ENCODE measurements at regions not wholly inside any gene's neighbourhood (a gene's known extent, or its start where the extent isn't known, plus 50 kb on each side); places are given as distances from the start of the nearest gene placed in this dataset.

- Histone ChIP-seq H3K27me3 (replicated peaks in 1 of 2; ENCODE audit: control insufficient read depth in 2 of 2, extremely low read depth in 1 of 2, insufficient read depth in 2 of 2, low read length in 1 of 2) (no peaks in the 10 kb centered on the region), H3K4me1 (ENCODE audit: control insufficient read depth in 1 of 2, extremely low read depth in 1 of 2, insufficient read depth in 2 of 2, low read length in 2 of 2) (no peaks in the 10 kb centered on the region), H3K4me3 (ENCODE audit: control insufficient read depth in 1 of 2, extremely low read depth in 1 of 2, low read length in 1 of 2) (no peak overlapping the region), H3K27ac (ENCODE audit: low read length) (no peak overlapping the region), H3K9me3 (no peaks in the 10 kb centered on the region), H3K36me3 (ENCODE audit: control insufficient read depth in 2 of 2, extremely low read depth in 1 of 2, insufficient read depth in 1 of 2, low read length in 1 of 2) (no peaks in the 10 kb centered on the region)
- WGBS (ENCODE audit: insufficient coverage), result no CpG with 5 or more reads among the region's 3 CpGs
- peaks cover 0 to 5% (median 4%) of the 10 kb centered on the region in 3 donors for H3K9me3 Mint-ChIP-seq
- no peaks in the 10 kb centered on the region for H3K4me1 Mint-ChIP-seq
- CTCF ChIA-PET, result no interaction called here
- DNase-seq (no peak), ATAC-seq (replicated peaks in 1 of 4) (no peak)
- H3K27me3 Mint-ChIP-seq, result no peaks in the 10 kb centered on the region
- H3K27ac Mint-ChIP-seq, result no peak overlapping the region
- no peaks in the 10 kb centered on the region for H3K36me3 Mint-ChIP-seq
- POLR2A ChIA-PET, result no interaction called here
- no peak overlapping the region for H3K4me3 Mint-ChIP-seq
These were observed 771.8 kb upstream of the SLITRK1 start for GRCh38 chr13:84653915-84654534.

- H3K4me3 Mint-ChIP-seq, result no peak overlapping the region
- CTCF ChIA-PET, result no interaction called here
- ATAC-seq (replicated peaks in 1 of 4) (no peak), DNase-seq (no peak)
- no peak overlapping the region for H3K4me3 ChIP-seq (ENCODE audit: control insufficient read depth in 1 of 2, extremely low read depth in 1 of 2, low read length in 1 of 2)
- no peak overlapping the region for H3K27ac ChIP-seq (ENCODE audit: low read length)
- H3K36me3 ChIP-seq (ENCODE audit: control insufficient read depth in 2 of 2, extremely low read depth in 1 of 2, insufficient read depth in 1 of 2, low read length in 1 of 2), result no peaks in the 10 kb centered on the region
- H3K27me3 Mint-ChIP-seq, result no peaks in the 10 kb centered on the region
- no peaks in the 10 kb centered on the region for H3K9me3 ChIP-seq
- H3K9me3 Mint-ChIP-seq, result peaks cover 0 to 5% (median 4%) of the 10 kb centered on the region in 3 donors
- no peaks in the 10 kb centered on the region for H3K4me1 Mint-ChIP-seq
- H3K4me1 ChIP-seq (ENCODE audit: control insufficient read depth in 1 of 2, extremely low read depth in 1 of 2, insufficient read depth in 2 of 2, low read length in 2 of 2), result no peaks in the 10 kb centered on the region
- 93% methylated on average over 2 of the region's 3 CpGs for WGBS (ENCODE audit: insufficient coverage)
- no peaks in the 10 kb centered on the region for H3K36me3 Mint-ChIP-seq
- POLR2A ChIA-PET, result no interaction called here
- no peak overlapping the region for H3K27ac Mint-ChIP-seq
- no peaks in the 10 kb centered on the region for H3K27me3 ChIP-seq (replicated peaks in 1 of 2; ENCODE audit: control insufficient read depth in 2 of 2, extremely low read depth in 1 of 2, insufficient read depth in 2 of 2, low read length in 1 of 2)
These were observed 769.4 kb upstream of the SLITRK1 start for GRCh38 chr13:84651705-84652104.

GRCh38 chr13:84651288-84651687 is 769.0 kb upstream of the SLITRK1 start:
- no peak overlapping the region for H3K27ac Mint-ChIP-seq
- POLR2A ChIA-PET, result no interaction called here

GRCh38 chr13:84649853-84650252 is 767.6 kb upstream of the SLITRK1 start:
- no peaks in the 10 kb centered on the region for H3K9me3 ChIP-seq
- no peak overlapping the region for H3K27ac ChIP-seq (ENCODE audit: low read length)
- DNase-seq, result no peak
- H3K27me3 ChIP-seq (replicated peaks in 1 of 2; ENCODE audit: control insufficient read depth in 2 of 2, extremely low read depth in 1 of 2, insufficient read depth in 2 of 2, low read length in 1 of 2), result no peaks in the 10 kb centered on the region
- no peaks in the 10 kb centered on the region for H3K4me1 Mint-ChIP-seq
- no peaks in the 10 kb centered on the region for H3K27me3 Mint-ChIP-seq
- no peak overlapping the region for H3K27ac Mint-ChIP-seq
- ChIA-PET POLR2A (no interaction called here), CTCF (no interaction called here)
- H3K36me3 ChIP-seq (ENCODE audit: control insufficient read depth in 2 of 2, extremely low read depth in 1 of 2, insufficient read depth in 1 of 2, low read length in 1 of 2), result no peaks in the 10 kb centered on the region
- no peaks in the 10 kb centered on the region for H3K4me1 ChIP-seq (ENCODE audit: control insufficient read depth in 1 of 2, extremely low read depth in 1 of 2, insufficient read depth in 2 of 2, low read length in 2 of 2)
- no peaks in the 10 kb centered on the region for H3K36me3 Mint-ChIP-seq
- peaks cover 0 to 5% (median 4%) of the 10 kb centered on the region in 3 donors for H3K9me3 Mint-ChIP-seq
- no peak overlapping the region for H3K4me3 ChIP-seq (ENCODE audit: control insufficient read depth in 1 of 2, extremely low read depth in 1 of 2, low read length in 1 of 2)
- WGBS (ENCODE audit: insufficient coverage), result no CpG with 5 or more reads among the region's 4 CpGs
- H3K4me3 Mint-ChIP-seq, result no peak overlapping the region
- ATAC-seq (replicated peaks in 1 of 4), result no peak

More at GRCh38 chr13:84651288-84651687, 769.0 kb upstream of the SLITRK1 start:
- no peaks in the 10 kb centered on the region for H3K9me3 ChIP-seq
- no peak overlapping the region for H3K4me3 ChIP-seq (ENCODE audit: control insufficient read depth in 1 of 2, extremely low read depth in 1 of 2, low read length in 1 of 2)
- Mint-ChIP-seq H3K27me3 (no peaks in the 10 kb centered on the region), H3K9me3 (peaks cover 0 to 5% (median 4%) of the 10 kb centered on the region in 3 donors), H3K36me3 (no peaks in the 10 kb centered on the region), H3K4me1 (no peaks in the 10 kb centered on the region), H3K4me3 (no peak overlapping the region)
- H3K36me3 ChIP-seq (ENCODE audit: control insufficient read depth in 2 of 2, extremely low read depth in 1 of 2, insufficient read depth in 1 of 2, low read length in 1 of 2), result no peaks in the 10 kb centered on the region
- ATAC-seq (replicated peaks in 1 of 4) (no peak), DNase-seq (no peak)
- no peaks in the 10 kb centered on the region for H3K27me3 ChIP-seq (replicated peaks in 1 of 2; ENCODE audit: control insufficient read depth in 2 of 2, extremely low read depth in 1 of 2, insufficient read depth in 2 of 2, low read length in 1 of 2)
- H3K27ac ChIP-seq (ENCODE audit: low read length), result no peak overlapping the region
- no peaks in the 10 kb centered on the region for H3K4me1 ChIP-seq (ENCODE audit: control insufficient read depth in 1 of 2, extremely low read depth in 1 of 2, insufficient read depth in 2 of 2, low read length in 2 of 2)
- CTCF ChIA-PET, result no interaction called here
- 40% methylated on average over 1 of the region's 5 CpGs for WGBS (ENCODE audit: insufficient coverage)

- no CpG with 5 or more reads among the region's 2 CpGs for WGBS (ENCODE audit: insufficient coverage)
- no peak for DNase-seq
These were observed 765.9 kb upstream of the SLITRK1 start for GRCh38 chr13:84648069-84648640.

GRCh38 chr13:84646957-84647356 is 764.7 kb upstream of the SLITRK1 start:
- H3K27me3 ChIP-seq (replicated peaks in 1 of 2; ENCODE audit: control insufficient read depth in 2 of 2, extremely low read depth in 1 of 2, insufficient read depth in 2 of 2, low read length in 1 of 2), result no peaks in the 10 kb centered on the region
- no peak overlapping the region for H3K4me3 ChIP-seq (ENCODE audit: control insufficient read depth in 1 of 2, extremely low read depth in 1 of 2, low read length in 1 of 2)
- DNase-seq (no peak), ATAC-seq (replicated peaks in 1 of 4) (no peak)
- no peaks in the 10 kb centered on the region for H3K36me3 ChIP-seq (ENCODE audit: control insufficient read depth in 2 of 2, extremely low read depth in 1 of 2, insufficient read depth in 1 of 2, low read length in 1 of 2)
- no peaks in the 10 kb centered on the region for H3K9me3 ChIP-seq
- ChIA-PET POLR2A (no interaction called here), CTCF (no interaction called here)
- H3K4me1 ChIP-seq (ENCODE audit: control insufficient read depth in 1 of 2, extremely low read depth in 1 of 2, insufficient read depth in 2 of 2, low read length in 2 of 2), result no peaks in the 10 kb centered on the region
- no peak overlapping the region for H3K4me3 Mint-ChIP-seq
- no peaks in the 10 kb centered on the region for H3K4me1 Mint-ChIP-seq
- H3K9me3 Mint-ChIP-seq, result peaks cover 0 to under 1% (median 0%) of the 10 kb centered on the region in 3 donors
- no peaks in the 10 kb centered on the region for H3K27me3 Mint-ChIP-seq
- no peaks in the 10 kb centered on the region for H3K36me3 Mint-ChIP-seq
- no peak overlapping the region for H3K27ac Mint-ChIP-seq
- WGBS (ENCODE audit: insufficient coverage), result 80% methylated on average over 2 of the region's 3 CpGs
- no peak overlapping the region for H3K27ac ChIP-seq (ENCODE audit: low read length)

More at GRCh38 chr13:84648069-84648640, 765.9 kb upstream of the SLITRK1 start:
- no peak for ATAC-seq (replicated peaks in 1 of 4)
- CTCF ChIA-PET, result no interaction called here
- Histone ChIP-seq H3K27me3 (replicated peaks in 1 of 2; ENCODE audit: control insufficient read depth in 2 of 2, extremely low read depth in 1 of 2, insufficient read depth in 2 of 2, low read length in 1 of 2) (no peaks in the 10 kb centered on the region), H3K4me1 (ENCODE audit: control insufficient read depth in 1 of 2, extremely low read depth in 1 of 2, insufficient read depth in 2 of 2, low read length in 2 of 2) (no peaks in the 10 kb centered on the region), H3K36me3 (ENCODE audit: control insufficient read depth in 2 of 2, extremely low read depth in 1 of 2, insufficient read depth in 1 of 2, low read length in 1 of 2) (no peaks in the 10 kb centered on the region), H3K4me3 (ENCODE audit: control insufficient read depth in 1 of 2, extremely low read depth in 1 of 2, low read length in 1 of 2) (no peak overlapping the region), H3K27ac (ENCODE audit: low read length) (no peak overlapping the region), H3K9me3 (no peaks in the 10 kb centered on the region)
- Mint-ChIP-seq H3K36me3 (no peaks in the 10 kb centered on the region), H3K9me3 (peaks cover 0 to 5% (median 0%) of the 10 kb centered on the region in 3 donors), H3K27ac (no peak overlapping the region), H3K4me3 (no peak overlapping the region), H3K4me1 (no peaks in the 10 kb centered on the region), H3K27me3 (no peaks in the 10 kb centered on the region)
- POLR2A ChIA-PET, result no interaction called here
